Gastrocnemius medialis (tissue), 4 donors: ENCODE measurements at regions not wholly inside any gene's neighbourhood (a gene's known extent, or its start where the extent isn't known, plus 50 kb on each side); places are given as distances from the start of the nearest gene placed in this dataset.

ENCODE experiments used
- POLR2A ChIP-seq, 2 donors: fragments of 450-650 bp; IDR thresholded peaks; one replicate each; pipeline ENCODE4 v1.6.1; 2017; ENCODE audit warnings: antibody characterized with exemption in 2 of 2, mild to moderate bottlenecking in 2 of 2, moderate library complexity in 2 of 2
- TF ChIP-seq, protein P1 (sequence below), 5 experiments: fragments of 450-650 bp in 3 of 5; fragments of 200-600 bp in 2 of 5; sonication (generic) in 2 of 5; IDR thresholded peaks in 4 of 5; conservative IDR thresholded peaks in 1 of 5; 1 replicate in 4 of 5; 2 replicates in 1 of 5; pipeline ENCODE4 v1.5.1; 2016 to 2019; ENCODE audit warnings: antibody characterized with exemption in 5 of 5, mild to moderate bottlenecking in 3 of 5, moderate library complexity in 3 of 5

DNA sequence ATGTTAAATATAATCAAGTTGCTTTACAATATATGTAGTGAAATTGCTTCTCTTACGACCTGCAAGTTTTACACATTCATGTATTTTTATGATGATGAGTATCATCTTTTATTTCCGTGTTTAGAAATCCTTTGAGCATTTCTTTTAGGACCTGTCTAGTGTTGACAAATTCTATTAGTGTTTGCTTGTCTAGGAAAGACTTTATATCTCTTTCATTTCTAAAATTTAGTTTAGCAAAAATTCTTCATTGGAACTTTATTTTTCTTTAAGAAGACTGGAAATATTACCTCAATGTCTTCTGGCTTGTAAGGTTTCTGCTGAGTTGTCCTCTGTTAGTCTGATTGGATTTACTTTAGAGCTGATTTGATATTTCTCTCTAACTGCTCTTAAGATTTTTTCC, 920.9 kb upstream of the CTNND2 start:
- TF ChIP-seq, protein P1, sequence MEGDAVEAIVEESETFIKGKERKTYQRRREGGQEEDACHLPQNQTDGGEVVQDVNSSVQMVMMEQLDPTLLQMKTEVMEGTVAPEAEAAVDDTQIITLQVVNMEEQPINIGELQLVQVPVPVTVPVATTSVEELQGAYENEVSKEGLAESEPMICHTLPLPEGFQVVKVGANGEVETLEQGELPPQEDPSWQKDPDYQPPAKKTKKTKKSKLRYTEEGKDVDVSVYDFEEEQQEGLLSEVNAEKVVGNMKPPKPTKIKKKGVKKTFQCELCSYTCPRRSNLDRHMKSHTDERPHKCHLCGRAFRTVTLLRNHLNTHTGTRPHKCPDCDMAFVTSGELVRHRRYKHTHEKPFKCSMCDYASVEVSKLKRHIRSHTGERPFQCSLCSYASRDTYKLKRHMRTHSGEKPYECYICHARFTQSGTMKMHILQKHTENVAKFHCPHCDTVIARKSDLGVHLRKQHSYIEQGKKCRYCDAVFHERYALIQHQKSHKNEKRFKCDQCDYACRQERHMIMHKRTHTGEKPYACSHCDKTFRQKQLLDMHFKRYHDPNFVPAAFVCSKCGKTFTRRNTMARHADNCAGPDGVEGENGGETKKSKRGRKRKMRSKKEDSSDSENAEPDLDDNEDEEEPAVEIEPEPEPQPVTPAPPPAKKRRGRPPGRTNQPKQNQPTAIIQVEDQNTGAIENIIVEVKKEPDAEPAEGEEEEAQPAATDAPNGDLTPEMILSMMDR (IDR thresholded peaks at IDR 0.05 in 4 of 5, conservative IDR thresholded peaks at IDR 0.05 in 1 of 5), result no peak
- TF ChIP-seq POLR2A (IDR thresholded peaks at IDR 0.05), result no peak
